ENCODE measurements at regions not wholly inside any gene's neighbourhood (a gene's known extent, or its start where the extent isn't known, plus 50 kb on each side); places are given as distances from the start of the nearest gene placed in this dataset.

GRCh38 chr9:17013891-17014290 lies 120.9 kb upstream of the CNTLN start:
- no peak for TF ChIP-seq SRF (IDR thresholded peaks at IDR 0.05; ENCODE audit: low read depth)
- no peak for TF ChIP-seq CTCF (IDR thresholded peaks at IDR 0.05 in 2 of 3, conservative IDR thresholded peaks at IDR 0.05 in 1 of 3; ENCODE audit: borderline replicate concordance in 1 of 3, insufficient read depth in 1 of 3, low read depth in 2 of 3, low read length in 2 of 3)

Data from HCT116 (cell line).